PC-3 (cell line): ENCODE measurements at regions not wholly inside any gene's neighbourhood (a gene's known extent, or its start where the extent isn't known, plus 50 kb on each side); places are given as distances from the start of the nearest gene placed in this dataset.

Experiments used
- ATAC-seq: fragments of 200-7000 bp; cut with Tn5 transposase; 2 replicates; pipeline ENCODE4 v1.9.1; 2020; ENCODE audit warnings: mild to moderate bottlenecking, moderate library complexity
- BruUV-seq: library from RNA; stranded (reverse); fragments of 400-500 nt; replicated peaks from 2 replicates; lab custom pipeline; 2021; lab: Mats Ljungman, UMichigan
- CTCF ChIA-PET: fragments of 300-600 bp; sonication (Branson Sonifier 250); formaldehyde crosslinking; loops from one replicate; lab custom pipeline; 2022; ENCODE audit warnings: antibody characterized with exemption; lab: Charles Lee
- POLR2A ChIA-PET: fragments of 300-600 bp; sonication (Branson Sonifier 250); formaldehyde crosslinking; loops from one replicate; lab custom pipeline; 2022; ENCODE audit warnings: antibody characterized with exemption; ENCODE audit not compliant: unreplicated experiment; lab: Charles Lee
- DNase-seq: peaks from one replicate; pipeline ENCODE4 v3.0.0-alpha.2; 2015
- H2AFZ ChIP-seq: fragments of 300-600 bp; sonication (generic); 2 replicates; pipeline ENCODE4 v1.6.0; 2016; ENCODE audit warnings: antibody characterized with exemption, low read length
- H3F3A ChIP-seq: fragments of 300-600 bp; sonication (generic); one replicate; pipeline ENCODE4 v1.6.0; 2017; ENCODE audit warnings: antibody characterized with exemption, low read length, control low read depth, mild to moderate bottlenecking; ENCODE audit not compliant: unreplicated experiment
- H3K27ac ChIP-seq: fragments of 300-600 bp; sonication (generic); 2 replicates; pipeline ENCODE4 v1.5.1; 2016; ENCODE audit warnings: mild to moderate bottlenecking, low read length
- H3K27me3 ChIP-seq: fragments of 300-600 bp; sonication (generic); 2 replicates; pipeline ENCODE4 v1.6.1; 2016; ENCODE audit warnings: low read length, mixed read lengths
- H3K36me3 ChIP-seq: fragments of 300-600 bp; sonication (generic); 2 replicates; pipeline ENCODE4 v1.6.1; 2016; ENCODE audit warnings: low read depth, mixed run types, low read length, mixed read lengths
- H3K4me1 ChIP-seq: fragments of 300-600 bp; sonication (generic); 2 replicates; pipeline ENCODE4 v1.5.1; 2016; ENCODE audit warnings: low read length; ENCODE audit not compliant: insufficient read depth
- H3K4me2 ChIP-seq: fragments of 300-600 bp; sonication (generic); 2 replicates; pipeline ENCODE4 v1.6.0; 2016; ENCODE audit warnings: low read length
- H3K4me3 ChIP-seq: fragments of 300-600 bp; sonication (generic); 2 replicates; pipeline ENCODE4 v1.5.1; 2016; ENCODE audit warnings: mild to moderate bottlenecking, low read length, mixed read lengths
- H3K79me2 ChIP-seq: fragments of 300-600 bp; sonication (generic); 2 replicates; pipeline ENCODE4 v1.6.1; 2017; ENCODE audit warnings: low read length, mixed read lengths
- H3K9ac ChIP-seq: fragments of 300-600 bp; sonication (generic); 2 replicates; pipeline ENCODE4 v1.6.0; 2016; ENCODE audit warnings: mild to moderate bottlenecking, low read length
- H3K9me2 ChIP-seq: fragments of 300-600 bp; sonication (generic); replicated peaks from 2 replicates; pipeline ENCODE4 v1.6.1; 2016; ENCODE audit warnings: mixed run types, low read length, mixed read lengths
- H3K9me3 ChIP-seq: fragments of 300-600 bp; sonication (generic); 2 replicates; pipeline ENCODE4 v1.6.1; 2016; ENCODE audit warnings: low read length, mixed read lengths
- H4K20me1 ChIP-seq: fragments of 300-600 bp; sonication (generic); 2 replicates; pipeline ENCODE4 v1.6.1; 2016; ENCODE audit warnings: low read length, mixed read lengths
- CTCF ChIP-seq: fragments of 300-600 bp; sonication (generic); conservative IDR thresholded peaks from 2 replicates; pipeline ENCODE4 v1.5.1; 2017; ENCODE audit warnings: antibody characterized with exemption, low read depth, mild to moderate bottlenecking, low read length
- EZH2 ChIP-seq: fragments of 300-600 bp; sonication (generic); IDR thresholded peaks from one replicate; pipeline ENCODE4 v1.6.1; 2017; ENCODE audit warnings: antibody characterized with exemption, mild to moderate bottlenecking, low read length; ENCODE audit not compliant: unreplicated experiment
- EZH2phosphoT487 ChIP-seq: fragments of 300-600 bp; sonication (generic); IDR thresholded peaks from 2 replicates; pipeline ENCODE4 v1.6.1; 2018; ENCODE audit warnings: mild to moderate bottlenecking, antibody characterized with exemption, low read length, borderline replicate concordance
- intact Hi-C: fragments of 100-400 bp; cut with micrococcal nuclease; formaldehyde crosslinking; loops from 2 replicates; pipeline ENCODE4 v1.9.0; 2023

- ATAC-seq (no peak), DNase-seq (no peak)
- ChIA-PET CTCF (no interaction called here), POLR2A (no interaction called here)
- no peak overlapping the region for H2AFZ ChIP-seq
- intact Hi-C loops = no loop called here
- no peaks in the 10 kb centered on the region for H3K79me2 ChIP-seq
- no peaks in the 10 kb centered on the region for H3K27me3 ChIP-seq
- H3K9me3 ChIP-seq = no peaks in the 10 kb centered on the region
- TF ChIP-seq EZH2phosphoT487 (no peak), CTCF (no peak), EZH2 (no peak)
- no peak overlapping the region for H3K27ac ChIP-seq
- no peak overlapping the region for H3K4me3 ChIP-seq
- H3K36me3 ChIP-seq = no peaks in the 10 kb centered on the region
- no peaks in the 10 kb centered on the region for H3K9me2 ChIP-seq
- no peak overlapping the region for H3K9ac ChIP-seq
- H3K4me2 ChIP-seq = no peak overlapping the region
- H3K4me1 ChIP-seq = no peaks in the 10 kb centered on the region; the same call in 1 of the 2 replicates
- no TSS peak for BruUV-seq
- H3F3A ChIP-seq = no peaks in the 10 kb centered on the region
- no peaks in the 10 kb centered on the region for H4K20me1 ChIP-seq
Observed at GRCh38 chr5:30142432-30142831, 1051.1 kb upstream of the CDH6 start.

- H4K20me1 ChIP-seq = no peaks in the 10 kb centered on the region
- no peaks in the 10 kb centered on the region for H3K79me2 ChIP-seq
- no peaks in the 10 kb centered on the region for H3F3A ChIP-seq
- no peaks in the 10 kb centered on the region for H3K9me2 ChIP-seq
- ChIA-PET CTCF (no interaction called here), POLR2A (no interaction called here)
- no peaks in the 10 kb centered on the region for H3K4me1 ChIP-seq
- DNase-seq (no peak), ATAC-seq (no peak)
- no peak for TF ChIP-seq CTCF
- no peak for TF ChIP-seq EZH2phosphoT487
- TF ChIP-seq EZH2 = no peak
- no peak overlapping the region for H3K4me2 ChIP-seq
- intact Hi-C loops = no loop called here
- H3K27ac ChIP-seq = no peak overlapping the region
- H3K9ac ChIP-seq = no peak overlapping the region
- no peaks in the 10 kb centered on the region for H3K36me3 ChIP-seq
- BruUV-seq = no TSS peak
- H2AFZ ChIP-seq = no peak overlapping the region
- H3K27me3 ChIP-seq = no peaks in the 10 kb centered on the region
- no peaks in the 10 kb centered on the region for H3K9me3 ChIP-seq
- no peak overlapping the region for H3K4me3 ChIP-seq
Observed at GRCh38 chr5:30121043-30121442, 1072.4 kb upstream of the CDH6 start.

GRCh38 chr5:30117135-30117534 lies 1076.4 kb upstream of the CDH6 start:
- no peak for TF ChIP-seq EZH2
- TF ChIP-seq CTCF = no peak
- no peak for TF ChIP-seq EZH2phosphoT487
- ChIA-PET POLR2A (interaction anchor here (0.6 kb wide), 1 partner anchor 14 kb away, joined by 4 read pairs; no protein-coding TSS in a partner anchor), CTCF (no interaction called here)
- no peak for ATAC-seq
- intact Hi-C loops = no loop called here
- peaks cover 12% of the 10 kb centered on the region for H3K4me1 ChIP-seq
- H3K27ac ChIP-seq = no peak overlapping the region
- no peaks in the 10 kb centered on the region for H3K36me3 ChIP-seq
- no peaks in the 10 kb centered on the region for H3K79me2 ChIP-seq
- H2AFZ ChIP-seq = no peak overlapping the region
- DNase-seq = no peak
- H3K4me3 ChIP-seq = no peak overlapping the region
- BruUV-seq = no TSS peak
- no peaks in the 10 kb centered on the region for H3K27me3 ChIP-seq
- no peak overlapping the region for H3K9ac ChIP-seq
- H4K20me1 ChIP-seq = no peaks in the 10 kb centered on the region
- H3K4me2 ChIP-seq = no peak overlapping the region
- H3K9me3 ChIP-seq = no peaks in the 10 kb centered on the region
- no peaks in the 10 kb centered on the region for H3F3A ChIP-seq
- H3K9me2 ChIP-seq = no peaks in the 10 kb centered on the region
